ENCODE measurements at regions not wholly inside any gene's neighbourhood (a gene's known extent, or its start where the extent isn't known, plus 50 kb on each side); places are given as distances from the start of the nearest gene placed in this dataset.

- no peak overlapping the region for H3K27ac ChIP-seq (ENCODE audit: poor library complexity, severe bottlenecking)
- no peaks in the 10 kb centered on the region for H3K4me1 ChIP-seq (ENCODE audit: insufficient read depth, poor library complexity, severe bottlenecking)
- H3K9me3 ChIP-seq (ENCODE audit: severe bottlenecking) = no peaks in the 10 kb centered on the region
- no peaks in the 10 kb centered on the region for H3K27me3 ChIP-seq (ENCODE audit: insufficient read depth, poor library complexity, severe bottlenecking)
- no peak overlapping the region for H3K4me3 ChIP-seq (ENCODE audit: severe bottlenecking)
- no peak for ATAC-seq (ENCODE audit: low read depth)
- TF ChIP-seq CTCF (IDR thresholded peaks at IDR 0.05; ENCODE audit: poor library complexity, severe bottlenecking) = no peak
- no peaks in the 10 kb centered on the region for H3K36me3 ChIP-seq (ENCODE audit: low read depth)
- no peak for DNase-seq (ENCODE audit: low spot score)
Observed at GRCh38 chr2:6647046-6647445, 218.7 kb downstream of the CMPK2 start.

DNA sequence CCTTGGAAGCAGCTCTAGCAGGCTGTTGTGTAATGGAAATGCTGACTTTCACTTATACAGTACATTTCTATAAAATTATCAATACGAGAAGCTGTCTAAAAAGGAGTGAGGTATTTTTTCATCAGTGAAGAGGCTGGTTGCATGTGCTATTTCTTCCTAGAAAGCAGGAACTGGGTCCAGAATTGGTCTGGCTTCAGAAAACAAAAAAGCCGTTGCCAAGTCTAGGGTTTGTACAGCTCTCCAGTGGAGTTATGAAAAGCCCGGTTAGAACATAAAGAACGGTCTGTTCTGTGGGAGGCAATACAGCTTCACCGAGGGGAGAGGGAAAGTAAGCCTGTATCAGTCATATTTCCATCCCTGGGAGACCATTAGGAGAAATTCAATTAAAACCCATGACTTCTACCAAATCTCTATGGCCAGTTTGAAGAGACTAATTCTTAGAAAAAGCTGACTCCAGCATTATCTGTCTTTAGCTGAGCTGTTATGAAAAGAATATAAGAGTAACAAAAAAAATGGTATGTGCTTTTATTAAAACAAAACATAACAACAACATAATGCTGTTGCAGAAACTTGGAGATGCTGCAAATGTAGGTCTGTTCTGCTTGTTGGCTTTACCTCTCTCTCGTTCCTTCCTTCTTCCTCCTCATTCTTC lies 217.0 kb downstream of the CMPK2 start:
- Histone ChIP-seq H3K36me3 (ENCODE audit: low read depth) (no peaks in the 10 kb centered on the region), H3K4me3 (ENCODE audit: severe bottlenecking) (no peak overlapping the region), H3K4me1 (ENCODE audit: insufficient read depth, poor library complexity, severe bottlenecking) (no peaks in the 10 kb centered on the region), H3K9me3 (ENCODE audit: severe bottlenecking) (no peaks in the 10 kb centered on the region), H3K27ac (ENCODE audit: poor library complexity, severe bottlenecking) (no peak overlapping the region), H3K27me3 (ENCODE audit: insufficient read depth, poor library complexity, severe bottlenecking) (no peaks in the 10 kb centered on the region)
- DNase-seq (ENCODE audit: low spot score) (no peak), ATAC-seq (ENCODE audit: low read depth) (no peak)
- no peak for TF ChIP-seq CTCF (IDR thresholded peaks at IDR 0.05; ENCODE audit: poor library complexity, severe bottlenecking)

GRCh38 chr2:6650311-6650710 lies 215.4 kb downstream of the CMPK2 start:
- Histone ChIP-seq H3K9me3 (ENCODE audit: severe bottlenecking) (no peaks in the 10 kb centered on the region), H3K4me1 (ENCODE audit: insufficient read depth, poor library complexity, severe bottlenecking) (no peaks in the 10 kb centered on the region), H3K4me3 (ENCODE audit: severe bottlenecking) (no peak overlapping the region), H3K36me3 (ENCODE audit: low read depth) (no peaks in the 10 kb centered on the region), H3K27ac (ENCODE audit: poor library complexity, severe bottlenecking) (no peak overlapping the region), H3K27me3 (ENCODE audit: insufficient read depth, poor library complexity, severe bottlenecking) (no peaks in the 10 kb centered on the region)
- no peak for DNase-seq (ENCODE audit: low spot score)
- no peak for TF ChIP-seq CTCF (IDR thresholded peaks at IDR 0.05; ENCODE audit: poor library complexity, severe bottlenecking)
- ATAC-seq (ENCODE audit: low read depth) = no peak

- H3K27me3 ChIP-seq (ENCODE audit: insufficient read depth, poor library complexity, severe bottlenecking) = no peaks in the 10 kb centered on the region
- no peak for ATAC-seq (ENCODE audit: low read depth)
Observed at GRCh38 chr2:6652251-6652650, 213.5 kb downstream of the CMPK2 start.

More at GRCh38 chr2:6652251-6652650, 213.5 kb downstream of the CMPK2 start:
- no peak overlapping the region for H3K27ac ChIP-seq (ENCODE audit: poor library complexity, severe bottlenecking)
- TF ChIP-seq CTCF (IDR thresholded peaks at IDR 0.05; ENCODE audit: poor library complexity, severe bottlenecking) = no peak
- no peaks in the 10 kb centered on the region for H3K9me3 ChIP-seq (ENCODE audit: severe bottlenecking)
- H3K36me3 ChIP-seq (ENCODE audit: low read depth) = no peaks in the 10 kb centered on the region
- H3K4me1 ChIP-seq (ENCODE audit: insufficient read depth, poor library complexity, severe bottlenecking) = no peaks in the 10 kb centered on the region
- H3K4me3 ChIP-seq (ENCODE audit: severe bottlenecking) = no peak overlapping the region
- DNase-seq (ENCODE audit: low spot score) = no peak

All from RWPE2 (cell line).